ENCODE measurements at regions not wholly inside any gene's neighbourhood (a gene's known extent, or its start where the extent isn't known, plus 50 kb on each side); places are given as distances from the start of the nearest gene placed in this dataset.
"Not testable (repeated sequence)": the region's sequence is repeated elsewhere in the genome, so short reads cannot be mapped to it uniquely, and the experiment has no call there.

DNA sequence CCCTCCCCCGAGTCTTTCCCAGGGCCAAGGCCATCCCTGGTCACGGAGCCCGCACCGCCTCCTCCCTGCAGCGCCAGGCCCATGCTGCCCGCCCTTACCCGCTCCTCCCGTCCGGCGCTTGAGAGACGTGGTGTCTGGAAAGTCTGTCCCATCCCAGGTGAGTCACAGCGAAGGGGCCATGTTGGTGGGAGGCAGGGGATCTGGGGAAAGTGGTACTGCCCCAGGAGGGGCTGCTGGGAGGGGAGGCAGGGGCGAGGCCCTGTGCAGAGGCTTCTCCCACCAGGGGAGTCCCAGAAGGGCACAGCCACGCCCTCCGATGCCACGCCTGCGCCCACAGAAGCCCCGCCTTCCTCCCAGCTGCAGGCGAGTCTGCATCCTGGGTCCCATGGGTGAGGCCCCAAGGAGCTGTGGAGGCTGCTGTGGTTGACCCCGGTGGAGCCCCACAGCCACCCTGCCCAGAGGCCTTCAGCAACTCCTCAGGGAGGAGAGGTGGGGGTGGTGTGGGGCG is 107.0 kb upstream of the PPP1R26 start:
- no peak for DNase-seq (ENCODE audit: low read depth in 2 of 3, low spot score in 2 of 3)

DNA sequence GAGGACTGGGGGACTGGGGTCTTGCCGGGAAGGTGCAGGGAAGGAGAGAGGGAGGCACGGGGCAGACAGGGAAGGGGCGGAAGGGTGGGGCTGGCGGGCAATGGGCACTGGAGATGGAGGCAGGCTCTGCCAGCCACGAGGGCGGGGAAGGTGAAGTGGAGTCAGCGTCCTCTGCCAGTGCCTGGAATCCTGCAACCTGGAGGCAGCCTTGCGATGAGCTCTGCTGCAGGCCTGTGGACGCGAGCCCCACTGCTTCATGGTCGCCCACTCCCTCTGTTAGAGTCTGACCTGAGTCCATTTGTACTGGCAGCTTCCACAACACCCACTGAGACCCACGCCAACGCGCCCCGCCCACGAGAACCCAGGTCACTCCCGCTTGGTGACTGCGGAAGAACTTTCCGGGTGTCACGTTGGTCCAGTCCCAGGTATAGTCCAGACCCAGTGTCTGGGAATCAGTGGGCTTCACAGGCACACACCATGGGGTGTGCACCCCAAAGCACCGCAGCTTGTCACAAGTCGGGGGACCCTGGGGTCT is 106.4 kb upstream of the PPP1R26 start:
- DNase-seq (ENCODE audit: low read depth in 2 of 3, low spot score in 2 of 3) = no peak

DNA sequence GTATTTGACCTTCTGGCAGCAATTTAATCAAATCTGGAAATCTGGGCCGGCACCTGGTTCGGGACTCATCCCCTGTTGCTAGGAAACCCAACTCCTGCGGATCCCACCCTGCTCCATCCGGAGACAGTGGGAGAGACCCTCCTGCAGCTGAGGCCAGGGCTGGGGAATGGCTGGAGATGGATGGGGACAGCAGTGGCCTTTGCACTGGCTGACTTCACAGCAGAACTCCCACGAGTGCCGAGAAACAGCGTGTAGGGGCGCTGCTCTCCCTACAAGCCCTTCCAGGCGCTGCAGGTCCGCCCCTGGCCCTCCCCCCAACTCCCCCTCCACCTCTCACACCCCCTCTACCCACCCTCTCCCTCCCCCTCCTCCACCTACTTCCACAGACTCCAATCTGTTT is 105.8 kb upstream of the PPP1R26 start:
- no peak for DNase-seq (ENCODE audit: low read depth in 2 of 3, low spot score in 2 of 3)

DNA sequence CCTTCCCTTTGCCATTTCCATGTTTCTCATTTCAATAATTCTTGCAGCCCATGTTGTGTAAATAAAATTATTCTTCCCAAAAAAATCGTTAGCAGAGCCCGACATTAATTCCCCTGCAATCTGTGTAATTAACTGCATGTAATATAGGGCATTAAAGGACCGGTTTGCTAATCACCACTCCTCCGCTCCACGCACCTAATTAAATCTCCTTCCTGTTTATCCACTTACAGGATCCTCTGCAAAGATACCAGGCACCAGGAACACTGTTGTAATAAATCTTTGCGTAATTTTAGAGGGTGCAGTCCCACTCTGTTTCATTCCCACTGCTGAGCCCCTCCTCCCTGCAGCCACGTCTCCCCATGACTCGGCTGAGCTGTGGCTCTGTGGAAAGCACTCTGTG is 105.0 kb upstream of the PPP1R26 start:
- no peak for DNase-seq (ENCODE audit: low read depth in 2 of 3, low spot score in 2 of 3)

DNA sequence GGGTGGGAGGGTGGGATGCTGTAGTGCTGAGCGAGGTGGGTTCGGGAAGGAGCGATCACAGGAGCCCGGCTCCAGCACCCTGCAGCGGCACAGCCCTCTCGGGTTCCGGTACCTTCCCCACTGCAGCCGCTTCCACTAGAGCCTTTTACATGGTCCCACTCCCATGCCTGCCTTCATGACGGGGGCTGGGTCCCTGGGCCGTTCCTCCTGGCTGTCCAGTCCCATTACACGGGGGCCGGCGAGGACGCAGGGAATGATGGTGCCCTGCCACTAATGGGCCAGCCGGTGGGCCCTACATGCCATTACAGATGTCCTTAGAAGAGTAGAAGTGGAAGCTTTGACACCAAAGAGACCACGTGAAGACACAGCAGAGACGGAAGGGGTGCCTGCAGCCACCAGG is 104.6 kb upstream of the PPP1R26 start:
- no peak for DNase-seq (ENCODE audit: low read depth in 2 of 3, low spot score in 2 of 3)

DNA sequence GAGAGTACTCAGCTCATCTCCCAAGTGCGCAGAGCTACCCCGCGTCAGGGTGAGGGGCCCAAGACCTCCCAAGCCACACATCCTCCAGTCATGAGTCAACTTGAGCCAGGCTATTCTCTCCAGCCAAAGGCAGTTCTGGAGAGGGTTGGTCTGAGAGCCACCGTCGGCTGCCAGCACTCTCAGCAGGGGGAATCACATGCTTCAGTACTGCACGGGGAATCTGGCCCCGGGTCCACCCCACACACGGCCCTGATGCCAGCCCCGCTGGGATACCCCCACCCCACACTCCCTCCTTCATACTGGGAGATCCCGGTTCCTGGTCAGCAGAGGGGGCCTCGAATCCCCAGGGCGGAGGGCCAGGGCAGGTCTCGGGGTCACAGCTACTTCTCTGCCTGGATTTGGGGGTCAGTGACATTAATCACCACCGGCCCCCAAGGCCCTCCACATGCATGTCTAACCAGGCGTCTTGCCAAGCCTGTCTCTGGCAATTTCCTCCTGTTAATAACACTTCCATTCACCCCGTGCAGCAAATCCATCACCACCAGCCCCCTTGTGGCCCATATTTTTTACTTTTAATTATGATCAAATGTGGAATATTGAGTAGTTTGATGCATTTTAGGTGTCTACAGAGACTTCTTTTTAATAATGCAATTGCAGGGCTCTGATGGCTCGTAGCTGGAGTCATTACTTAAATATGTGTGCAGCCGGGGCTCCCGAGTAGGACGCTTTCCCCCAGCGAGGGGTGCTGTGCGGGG is 102.9 kb upstream of the PPP1R26 start:
- DNase-seq (ENCODE audit: low read depth in 2 of 3, low spot score in 2 of 3) = no peak

DNA sequence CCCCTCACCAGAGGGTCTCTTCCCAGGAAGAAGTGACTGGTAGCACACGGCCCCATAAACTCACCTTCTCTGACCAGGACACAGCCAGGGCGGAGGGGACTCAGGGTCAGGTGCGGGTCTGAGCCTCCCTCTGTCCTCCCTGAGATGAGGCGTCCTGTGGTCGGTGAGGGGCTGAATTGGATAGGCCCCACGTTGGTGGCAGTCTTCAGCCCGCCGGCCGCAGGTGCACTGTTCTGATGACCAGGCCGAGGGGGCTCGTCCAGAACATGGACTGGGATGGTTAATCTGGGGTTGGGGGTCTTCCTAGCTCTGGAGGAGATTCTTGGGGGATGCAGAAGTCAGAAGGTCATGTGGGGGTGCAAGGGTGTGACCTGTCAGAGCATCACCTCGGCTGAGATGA is 102.2 kb upstream of the PPP1R26 start:
- DNase-seq (ENCODE audit: low read depth in 2 of 3, low spot score in 2 of 3) = no peak

DNA sequence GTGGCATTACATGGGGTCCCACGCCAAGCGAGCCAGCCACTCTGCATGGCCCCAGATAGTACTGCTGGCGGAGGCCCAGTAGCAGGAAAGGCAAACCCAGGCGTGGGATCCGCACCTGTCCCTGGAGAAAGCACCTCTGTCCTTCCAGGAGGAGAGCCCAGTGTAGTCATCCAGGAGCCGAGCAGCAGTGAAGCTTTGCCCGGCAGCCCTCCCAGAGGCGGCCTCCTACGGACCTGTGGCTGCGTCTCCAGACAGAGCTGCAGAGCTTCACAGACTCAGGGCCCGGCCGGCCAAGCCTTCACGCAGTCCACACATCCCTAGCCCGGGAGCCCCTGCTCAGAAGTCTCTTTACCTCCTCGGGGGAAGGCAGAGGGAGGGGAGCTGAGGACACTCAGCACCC is 100.8 kb upstream of the PPP1R26 start:
- no peak for DNase-seq (ENCODE audit: low read depth in 2 of 3, low spot score in 2 of 3)

DNA sequence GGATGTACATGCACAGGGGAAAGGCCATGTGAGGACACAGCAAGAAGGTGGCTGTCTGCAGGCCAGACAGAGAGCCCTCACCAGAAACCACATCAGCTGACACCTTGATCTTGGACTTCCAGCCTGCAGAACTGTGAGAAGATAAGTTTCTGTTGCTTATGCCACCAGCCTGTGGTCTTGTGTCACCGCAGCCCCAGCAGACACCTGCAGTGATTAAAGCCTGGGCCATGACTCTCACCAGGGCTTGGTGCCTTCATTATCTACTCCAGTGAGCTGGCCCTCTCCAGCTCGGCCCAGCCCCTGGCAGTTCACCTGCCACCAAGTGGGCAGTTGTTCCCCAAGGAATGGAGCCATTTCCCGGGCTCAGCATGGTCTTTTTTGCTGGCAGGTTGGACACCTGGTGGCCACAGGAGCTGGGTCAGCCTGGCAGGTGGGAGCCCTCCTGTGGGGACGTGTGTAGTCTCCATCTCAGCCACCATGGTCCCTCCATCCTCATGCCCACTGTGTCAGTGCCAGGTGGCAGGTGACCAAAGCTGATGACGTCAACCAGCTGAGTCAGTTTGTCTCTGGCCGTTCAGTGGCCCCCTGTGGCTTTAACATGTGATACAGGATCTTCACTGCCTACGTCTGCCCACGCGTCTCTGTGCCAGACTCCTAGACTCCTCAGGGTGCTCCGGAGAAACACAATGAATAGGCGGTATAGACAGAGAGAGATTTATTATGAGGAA is 99.9 kb upstream of the PPP1R26 start:
- no peak for DNase-seq (ENCODE audit: low read depth in 2 of 3, low spot score in 2 of 3)

DNA sequence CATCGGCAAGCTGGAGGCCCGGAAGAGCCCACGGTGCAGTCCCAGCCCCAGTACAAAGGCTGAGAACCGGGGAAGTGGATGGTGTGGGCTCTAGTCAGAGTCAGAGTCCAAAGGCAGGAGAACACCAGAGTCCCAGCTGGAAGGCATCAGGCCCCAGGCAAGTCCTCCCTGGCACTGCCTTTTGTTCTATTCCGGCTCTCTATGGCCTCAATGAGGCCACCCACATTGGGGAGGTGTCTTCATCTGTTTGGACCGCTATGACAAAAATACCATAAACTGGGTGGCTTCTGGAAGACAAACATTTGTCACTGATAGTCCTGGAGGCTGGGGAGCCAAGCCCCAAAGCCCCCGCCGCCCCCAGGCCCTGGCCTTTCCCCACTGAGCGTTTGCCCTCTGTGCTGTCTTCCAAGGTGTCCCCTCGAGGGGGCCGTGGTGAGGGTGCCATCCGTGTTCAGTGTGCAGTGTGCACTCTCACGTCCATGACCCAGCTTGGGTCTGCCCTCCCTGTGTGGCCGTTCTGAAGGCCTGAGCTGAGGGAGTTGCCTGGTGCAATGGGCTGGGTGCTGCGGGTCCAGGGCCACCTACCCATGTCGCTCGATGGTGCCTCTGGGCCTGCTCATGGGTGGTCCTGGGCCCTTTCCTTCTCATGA is 99.1 kb upstream of the PPP1R26 start:
- no peak for DNase-seq (ENCODE audit: low read depth in 2 of 3, low spot score in 2 of 3)

DNA sequence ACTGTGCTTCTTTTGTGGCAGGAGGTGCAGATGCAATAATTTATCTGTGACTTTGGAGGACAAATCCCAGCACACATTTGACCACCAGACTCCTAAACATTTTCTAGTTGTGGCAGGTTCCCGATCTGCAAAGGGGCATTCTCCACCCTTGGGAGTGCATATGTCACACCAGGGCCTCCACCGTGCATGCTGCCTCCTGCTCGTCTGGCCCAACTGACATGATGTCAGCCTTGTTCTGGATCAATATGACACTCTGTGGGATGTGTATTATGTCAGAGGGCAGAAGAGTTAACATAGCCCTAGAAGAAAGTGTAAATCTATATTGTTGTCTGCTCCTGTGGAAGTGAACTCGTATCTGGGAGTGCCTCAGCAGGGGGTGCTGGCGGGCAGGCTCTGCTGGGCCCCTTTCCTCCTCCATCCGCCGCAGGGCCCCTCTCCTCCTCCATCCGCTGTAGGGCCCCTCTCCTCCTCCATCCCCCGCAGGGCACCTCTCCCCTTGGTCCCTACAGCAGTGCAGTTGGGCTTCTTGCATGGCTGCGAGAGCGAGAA is 97.7 kb upstream of the PPP1R26 start:
- DNase-seq (ENCODE audit: low read depth in 2 of 3, low spot score in 2 of 3) = no peak

DNA sequence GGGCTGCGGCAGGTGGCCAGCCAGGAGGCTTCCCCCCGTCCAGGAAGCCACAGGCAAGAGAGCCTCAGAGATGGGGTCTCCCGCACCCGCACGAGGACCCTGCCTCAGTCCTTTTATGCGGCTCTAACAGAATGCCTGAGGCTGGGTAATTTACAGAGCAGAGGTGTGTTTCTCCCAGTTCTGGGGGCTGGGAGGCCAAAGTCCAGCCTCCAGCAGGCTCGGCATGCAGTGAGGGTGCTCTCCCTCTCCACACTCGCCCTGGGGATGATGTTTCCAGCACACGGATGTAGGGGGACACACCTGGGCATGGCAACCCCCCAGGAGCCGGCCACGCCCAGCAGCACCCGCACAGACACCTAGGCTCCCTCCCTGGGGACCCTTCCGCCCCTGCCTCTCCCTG is 95.4 kb upstream of the PPP1R26 start:
- no peak for DNase-seq (ENCODE audit: low read depth in 2 of 3, low spot score in 2 of 3)

DNA sequence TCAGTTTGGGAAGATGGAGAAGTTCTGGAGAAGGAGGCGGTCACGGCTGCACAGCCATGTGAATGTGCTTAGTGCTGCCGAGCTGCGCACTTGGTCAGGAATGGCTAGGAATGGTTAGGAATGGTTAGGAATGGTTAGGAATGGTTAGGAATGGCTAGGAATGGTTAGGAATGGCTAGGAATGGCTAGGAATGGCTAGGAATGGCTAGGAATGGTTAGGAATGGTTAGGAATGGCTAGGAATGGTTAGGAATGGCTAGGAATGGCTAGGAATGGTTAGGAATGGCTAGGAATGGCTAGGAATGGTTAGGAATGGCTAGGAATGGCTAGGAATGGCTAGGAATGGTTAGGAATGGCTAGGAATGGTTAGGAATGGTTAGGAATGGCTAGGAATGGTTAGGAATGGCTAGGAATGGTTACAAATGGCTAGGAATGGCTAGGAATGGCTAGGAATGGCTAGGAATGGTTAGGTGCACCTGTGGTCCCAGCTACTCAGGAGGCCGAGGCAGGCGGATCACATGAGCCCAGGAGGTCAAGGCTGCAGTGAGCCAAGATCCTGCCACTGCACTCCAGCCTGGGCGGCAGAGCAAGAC is 94.7 kb upstream of the PPP1R26 start:
- not testable (repeated sequence) for DNase-seq (ENCODE audit: low read depth in 2 of 3, low spot score in 2 of 3)

DNA sequence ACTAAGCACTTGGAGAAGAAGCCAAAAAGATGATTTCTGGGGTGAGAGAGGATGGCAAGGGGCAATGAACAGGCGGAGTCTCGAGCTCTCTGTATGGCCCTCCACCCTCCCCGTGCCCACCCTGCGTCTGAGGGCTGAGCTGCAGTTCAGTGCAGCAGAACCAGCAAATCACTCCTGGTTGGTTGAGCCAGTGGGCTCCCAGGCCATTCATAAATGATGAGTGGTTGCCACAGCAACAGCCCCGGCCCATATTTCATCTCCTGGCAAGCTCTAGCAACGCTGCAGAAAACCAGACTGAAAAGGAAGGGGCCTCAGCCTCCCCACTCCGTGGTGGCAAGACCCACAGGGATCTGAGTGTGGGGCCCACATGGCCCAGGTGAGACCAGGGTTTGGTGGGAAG is 93.8 kb upstream of the PPP1R26 start:
- no peak for DNase-seq (ENCODE audit: low read depth in 2 of 3, low spot score in 2 of 3)

DNA sequence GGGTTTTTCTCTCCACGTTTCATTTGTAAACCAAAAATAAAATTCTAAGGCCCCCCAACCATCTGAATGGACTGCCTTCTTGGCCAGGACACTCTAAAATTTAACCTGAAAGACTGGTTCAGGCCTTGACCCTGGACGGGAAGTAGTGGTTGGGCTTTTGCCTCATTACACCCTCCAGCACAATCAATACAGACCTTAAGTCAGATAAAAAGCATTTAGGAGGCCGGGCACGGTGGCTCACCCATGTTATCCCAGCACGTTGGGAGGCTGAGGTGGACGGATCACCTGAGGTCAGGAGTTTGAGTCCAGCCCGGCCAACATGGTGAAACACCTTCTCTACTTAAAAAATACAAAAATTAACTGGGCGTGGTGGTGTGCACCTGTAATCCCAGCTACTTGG is 91.6 kb upstream of the PPP1R26 start:
- no peak for DNase-seq (ENCODE audit: low read depth in 2 of 3, low spot score in 2 of 3)

DNA sequence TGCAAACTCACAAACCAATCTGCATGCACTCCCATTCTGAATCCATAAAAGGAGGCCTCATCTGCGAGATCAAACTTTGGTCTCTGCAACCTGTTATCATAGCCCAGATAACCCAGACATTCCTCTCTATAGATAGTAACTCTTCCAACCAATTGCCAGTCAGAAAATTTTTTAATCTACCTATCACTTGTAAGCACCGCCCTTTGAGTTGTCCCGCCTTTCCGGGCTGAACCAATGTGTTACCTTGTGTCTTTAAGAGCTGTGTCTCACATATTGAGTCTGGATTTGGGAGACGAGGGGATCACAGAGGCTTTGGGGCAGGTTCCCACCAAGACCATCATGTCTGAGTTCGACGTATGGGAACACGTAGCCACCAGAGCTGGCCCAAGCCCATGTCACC is 91.1 kb upstream of the PPP1R26 start:
- DNase-seq (ENCODE audit: low read depth in 2 of 3, low spot score in 2 of 3) = no peak

DNA sequence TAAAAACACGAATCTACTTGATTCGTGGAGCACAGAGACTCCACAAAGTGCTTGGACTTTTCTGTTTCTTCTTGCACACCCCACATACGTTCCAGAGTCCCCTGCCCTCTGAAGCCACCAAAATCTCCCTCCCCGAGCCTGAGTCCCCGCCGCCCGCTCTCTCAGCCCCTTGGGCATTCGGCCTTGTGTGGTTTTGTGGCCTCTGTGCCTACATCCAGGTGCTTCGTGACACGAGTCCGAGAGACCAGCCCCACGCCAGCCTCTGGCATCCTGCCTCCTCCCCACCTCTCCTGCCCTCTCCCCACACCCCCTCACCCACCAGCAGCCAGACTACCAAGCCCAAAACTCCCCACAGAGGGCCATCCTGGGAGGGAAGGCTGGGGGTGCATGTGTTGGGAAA is 87.8 kb upstream of the PPP1R26 start:
- DNase-seq (ENCODE audit: low read depth in 2 of 3, low spot score in 2 of 3) = no peak

DNA sequence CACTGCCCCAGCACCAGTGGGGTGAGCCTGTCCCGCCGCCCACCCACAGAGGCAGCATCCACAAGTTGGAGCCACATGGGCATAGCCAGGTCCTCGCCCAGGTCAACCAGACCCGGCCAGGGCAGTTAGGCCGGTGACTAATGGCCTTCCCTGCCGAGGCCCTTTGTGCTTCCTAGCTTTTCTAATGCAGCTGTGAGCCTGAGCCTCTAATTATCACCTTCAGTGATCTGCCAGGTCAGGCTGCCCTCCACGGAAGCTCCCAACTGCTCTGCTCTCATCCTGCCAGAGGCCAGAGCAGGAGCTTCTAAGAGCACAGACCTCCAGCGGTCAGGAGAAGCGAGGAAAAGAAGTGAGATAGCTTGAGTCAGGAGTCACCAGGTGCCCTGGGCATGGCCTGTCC is 87.1 kb upstream of the PPP1R26 start:
- no peak for DNase-seq (ENCODE audit: low read depth in 2 of 3, low spot score in 2 of 3)

DNA sequence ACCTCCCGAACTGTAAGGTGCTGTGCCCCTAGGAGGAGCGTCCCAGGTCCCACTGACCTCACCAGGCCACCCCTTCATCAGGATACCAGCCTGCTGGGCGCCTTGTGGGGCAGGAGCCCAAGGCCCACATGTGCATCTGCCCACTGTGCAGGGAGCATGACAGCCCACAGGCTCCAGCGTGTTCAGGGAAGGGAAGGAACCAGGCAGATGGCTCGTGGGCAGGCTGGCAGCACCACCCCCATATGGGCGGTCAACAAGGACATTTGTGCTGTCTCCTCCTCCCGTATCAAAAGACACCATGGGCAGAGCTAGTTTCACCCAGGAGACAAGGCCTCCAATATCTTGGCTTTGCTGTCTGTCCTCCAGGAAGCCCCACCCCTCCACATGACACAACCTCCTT is 85.5 kb upstream of the PPP1R26 start:
- DNase-seq (ENCODE audit: low read depth in 2 of 3, low spot score in 2 of 3) = no peak

DNA sequence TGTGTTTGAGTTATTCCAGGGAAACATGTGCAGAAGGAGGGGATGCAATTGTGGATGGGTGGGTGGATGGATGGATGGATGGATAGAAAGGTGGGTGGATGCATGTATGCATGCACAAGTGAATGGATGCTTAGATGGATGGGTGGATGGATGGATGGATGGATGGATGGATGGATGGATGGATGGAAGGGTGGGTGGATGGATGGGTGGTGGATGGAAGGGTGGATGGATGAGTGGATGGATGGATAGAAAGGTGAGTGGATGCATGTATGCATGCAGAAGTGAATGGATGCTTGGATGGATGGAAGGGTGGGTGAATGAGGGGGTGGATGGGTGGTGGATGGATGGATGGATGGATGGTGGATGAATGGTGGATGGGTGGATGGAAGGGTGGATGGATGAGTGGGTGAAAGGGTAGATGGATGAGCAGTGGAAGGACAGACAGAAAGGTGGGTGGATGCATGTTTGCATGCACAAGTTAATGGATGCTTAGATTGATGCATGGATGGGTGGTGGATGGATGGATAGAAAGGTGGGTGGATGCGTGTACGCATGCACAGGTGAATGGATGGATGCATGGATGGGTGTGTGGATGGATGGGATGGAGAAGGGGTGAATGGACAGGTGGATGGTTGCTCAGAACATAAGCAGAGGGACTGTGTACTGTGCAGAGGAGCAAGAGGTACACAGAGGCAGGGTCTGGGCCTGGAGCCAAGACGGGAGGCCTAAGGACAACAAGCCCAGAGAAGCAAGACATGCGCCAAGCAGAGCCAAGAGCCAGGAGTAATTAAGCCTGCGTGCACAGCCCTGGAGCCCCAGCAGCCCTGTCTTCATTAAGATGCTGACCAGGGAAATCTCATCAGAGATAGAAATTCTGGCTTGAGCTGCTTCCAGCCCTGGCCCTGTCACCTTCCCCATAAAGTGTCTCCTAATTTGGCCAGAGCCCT is 84.6 kb upstream of the PPP1R26 start:
- DNase-seq (ENCODE audit: low read depth in 2 of 3, low spot score in 2 of 3) = no peak
